Muscle of leg (tissue), 3 donors: ENCODE measurements at regions not wholly inside any gene's neighbourhood (a gene's known extent, or its start where the extent isn't known, plus 50 kb on each side); places are given as distances from the start of the nearest gene placed in this dataset.

Source experiments
- DNase-seq: peaks from one replicate; pipeline ENCODE4 v3.0.0; 2013
- H3K27ac ChIP-seq: one replicate; pipeline ENCODE4 v1.5.1; 2013; ENCODE audit warnings: mild to moderate bottlenecking, low read length, control low read depth
- H3K27me3 ChIP-seq: one replicate; pipeline ENCODE4 v1.6.1; 2013; ENCODE audit warnings: low read length; ENCODE audit not compliant: control insufficient read depth, insufficient read depth
- H3K36me3 ChIP-seq: one replicate; pipeline ENCODE4 v1.6.1; 2013; ENCODE audit warnings: low read length; ENCODE audit not compliant: control insufficient read depth, insufficient read depth
- H3K4me1 ChIP-seq: one replicate; pipeline ENCODE4 v1.6.1; 2013; ENCODE audit warnings: low read length; ENCODE audit not compliant: control insufficient read depth, insufficient read depth
- H3K4me3 ChIP-seq: one replicate; pipeline ENCODE4 v1.5.1; 2013; ENCODE audit warnings: low read length, control low read depth
- H3K9me3 ChIP-seq: replicated peaks from 2 replicates; pipeline ENCODE4 v1.6.1; 2013; ENCODE audit warnings: low read depth, low read length; ENCODE audit not compliant: control insufficient read depth
- WGBS: methylation state at CpG from one replicate; pipeline ENCODE4 v1.1.5; 2013; ENCODE audit warnings: missing lambda C conversion rate; ENCODE audit not compliant: insufficient coverage; 5-methylcytosine and 5-hydroxymethylcytosine counted together

DNA sequence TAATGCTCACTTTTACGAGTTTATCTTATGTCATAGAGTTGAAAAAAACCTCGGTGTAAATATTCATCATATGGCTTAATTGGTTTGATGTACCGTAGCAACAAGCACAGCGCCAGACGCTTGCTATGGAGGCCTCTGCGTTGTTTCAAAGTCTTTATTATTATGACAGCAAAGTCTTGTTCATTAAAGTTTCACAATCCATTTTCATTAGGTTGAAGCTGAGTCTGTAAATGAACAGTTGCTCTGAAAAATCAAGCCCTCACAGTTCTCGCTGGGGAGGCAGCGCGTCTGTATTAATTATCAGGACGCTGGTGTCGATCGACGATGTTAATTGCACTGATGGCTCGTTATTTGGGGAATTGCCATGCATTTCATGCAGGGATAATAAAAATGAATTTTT lies 185.6 kb downstream of the INSC start:
- Histone ChIP-seq H3K9me3 (no peaks in the 10 kb centered on the region), H3K4me3 (no peak overlapping the region), H3K27me3 (no peaks in the 10 kb centered on the region), H3K36me3 (no peaks in the 10 kb centered on the region), H3K27ac (no peak overlapping the region), H3K4me1 (no peaks in the 10 kb centered on the region)
- WGBS = 43% methylated on average over 1 of the region's 14 CpGs
- DNase-seq = no peak

DNA sequence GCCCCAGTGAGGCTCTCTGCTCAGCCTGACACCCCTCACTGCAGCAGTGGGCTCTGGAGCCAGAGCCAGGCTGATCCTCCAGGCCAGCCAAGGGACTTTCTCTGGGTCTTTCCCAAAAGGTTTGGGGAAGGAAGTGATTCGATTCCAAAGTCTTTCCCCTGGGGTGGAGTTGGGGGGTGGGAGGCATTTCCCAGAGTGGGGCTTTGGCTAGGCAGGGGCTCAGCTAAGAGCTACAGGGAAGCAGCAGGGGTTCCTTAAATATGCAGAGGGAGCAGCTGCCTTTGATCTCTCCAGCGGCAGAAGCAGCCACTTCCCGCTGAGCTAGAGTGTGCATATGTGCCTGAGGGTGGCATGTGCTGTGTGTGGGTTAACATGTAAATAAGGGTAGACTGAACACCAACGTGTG lies 192.9 kb downstream of the INSC start:
- 3% methylated on average over 3 of the region's 4 CpGs for WGBS
- Histone ChIP-seq H3K36me3 (no peaks in the 10 kb centered on the region), H3K27me3 (no peaks in the 10 kb centered on the region), H3K9me3 (no peaks in the 10 kb centered on the region), H3K27ac (no peak overlapping the region), H3K4me3 (no peak overlapping the region), H3K4me1 (no peaks in the 10 kb centered on the region)
- DNase-seq = no peak

DNA sequence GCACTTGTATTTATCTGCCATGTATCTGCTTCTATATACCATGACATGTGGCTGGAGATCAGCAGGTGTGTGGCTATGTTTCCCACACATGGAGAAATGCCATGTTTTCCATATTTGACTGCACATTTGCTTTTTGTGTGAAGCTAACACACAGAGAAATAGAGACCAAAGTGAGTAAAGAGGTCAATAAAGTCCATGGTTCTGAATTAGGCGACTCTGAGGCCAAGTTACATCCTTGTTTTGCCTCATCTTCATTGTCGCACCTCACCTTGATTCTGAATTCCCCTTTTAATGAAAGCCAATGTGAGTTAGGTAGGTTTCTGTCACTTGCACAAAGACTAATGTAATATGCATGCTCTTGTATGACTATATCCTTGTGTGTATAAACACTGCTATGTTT lies 194.1 kb downstream of the INSC start:
- Histone ChIP-seq H3K36me3 (no peaks in the 10 kb centered on the region), H3K27me3 (no peaks in the 10 kb centered on the region), H3K4me3 (no peak overlapping the region), H3K9me3 (no peaks in the 10 kb centered on the region), H3K4me1 (no peaks in the 10 kb centered on the region), H3K27ac (no peak overlapping the region)
- no peak for DNase-seq
- no CpG with 5 or more reads among the region's 2 CpGs for WGBS

DNA sequence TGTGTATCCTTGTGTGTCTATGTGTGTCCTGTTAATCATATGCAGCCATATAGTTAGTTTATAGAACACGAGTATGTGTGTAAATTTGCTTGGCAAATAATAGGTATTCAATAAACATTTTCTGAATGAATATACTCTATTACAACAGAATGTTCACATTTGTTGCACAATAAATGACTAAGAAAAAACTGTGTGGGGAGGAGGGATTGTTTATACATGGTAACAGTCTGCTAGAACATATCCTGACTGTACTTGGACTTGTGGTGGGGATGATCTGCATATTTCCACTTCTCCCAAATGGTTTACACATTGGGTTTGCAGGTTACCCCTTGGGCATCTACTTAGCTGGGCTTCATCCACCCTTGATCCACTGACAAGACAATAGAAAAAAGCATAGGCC lies 194.6 kb downstream of the INSC start:
- Histone ChIP-seq H3K9me3 (no peaks in the 10 kb centered on the region), H3K36me3 (no peaks in the 10 kb centered on the region), H3K4me3 (no peak overlapping the region), H3K27me3 (no peaks in the 10 kb centered on the region), H3K27ac (no peak overlapping the region), H3K4me1 (no peaks in the 10 kb centered on the region)
- WGBS = no CpG with 5 or more reads among the region's 1 CpG
- no peak for DNase-seq

DNA sequence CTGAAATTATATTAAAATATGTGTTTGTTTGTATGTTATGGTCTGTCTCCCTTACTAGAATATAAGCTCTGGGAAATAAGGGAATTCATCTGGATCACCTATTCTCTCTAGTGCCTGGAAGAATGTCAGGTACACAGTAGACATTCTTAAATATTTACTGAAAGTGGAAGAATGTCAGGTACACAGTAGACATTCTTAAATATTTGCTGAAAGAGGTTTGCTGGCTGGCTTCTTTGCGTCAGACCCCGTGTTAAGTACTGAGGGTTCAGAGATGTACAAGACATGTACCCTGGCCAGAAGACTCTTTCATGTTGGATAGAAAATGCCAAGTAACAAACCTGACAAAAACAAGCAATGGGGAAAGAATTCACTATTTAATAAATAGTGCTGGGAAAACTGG lies 199.1 kb downstream of the INSC start:
- no peaks in the 10 kb centered on the region for H3K4me1 ChIP-seq
- H3K27ac ChIP-seq = no peak overlapping the region
- no peak overlapping the region for H3K4me3 ChIP-seq
- H3K36me3 ChIP-seq = no peaks in the 10 kb centered on the region
- no peak for DNase-seq
- H3K9me3 ChIP-seq = no peaks in the 10 kb centered on the region
- no peaks in the 10 kb centered on the region for H3K27me3 ChIP-seq
- no CpG with 5 or more reads among the region's 2 CpGs for WGBS

DNA sequence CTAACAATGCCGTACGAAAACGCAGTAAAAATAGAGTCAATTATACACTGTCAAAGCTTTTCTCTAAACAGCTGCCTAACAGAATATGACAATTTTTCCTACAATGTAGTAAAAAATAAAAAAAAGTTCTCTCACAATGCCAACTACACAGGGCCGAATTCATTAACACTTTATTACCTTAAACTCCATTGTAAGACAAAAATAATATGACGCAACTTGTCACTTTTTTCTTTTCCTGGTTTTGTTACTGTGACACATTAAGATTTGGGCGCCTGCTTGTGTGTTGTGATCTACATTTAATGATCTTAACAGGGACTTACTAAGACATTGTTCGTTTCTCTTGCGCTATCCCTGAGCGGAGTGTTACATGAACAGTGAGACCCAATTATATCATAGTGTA lies 204.1 kb downstream of the INSC start:
- Histone ChIP-seq H3K36me3 (no peaks in the 10 kb centered on the region), H3K4me1 (no peaks in the 10 kb centered on the region), H3K27ac (no peak overlapping the region), H3K9me3 (no peaks in the 10 kb centered on the region), H3K4me3 (no peak overlapping the region), H3K27me3 (no peaks in the 10 kb centered on the region)
- DNase-seq = peak; percentile 5
- no CpG with 5 or more reads among the region's 9 CpGs for WGBS

DNA sequence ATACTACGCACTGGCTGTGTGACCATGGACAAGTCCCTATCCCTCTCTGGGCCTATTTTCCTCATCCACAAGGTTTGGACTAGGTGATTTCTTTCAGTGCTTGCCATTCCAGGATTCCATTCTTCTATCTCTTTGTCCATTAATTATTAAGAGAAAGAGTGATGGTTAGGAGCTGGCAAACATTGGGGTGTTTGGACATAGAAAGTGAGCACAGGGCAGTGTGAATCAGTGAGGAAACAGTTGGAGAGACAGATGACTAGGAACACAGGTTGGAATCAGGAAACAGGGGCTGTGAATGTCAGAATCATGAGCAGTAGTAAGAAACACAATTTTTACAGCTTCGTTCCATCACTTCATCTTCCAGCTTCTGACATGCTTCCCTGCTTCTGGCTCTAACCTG lies 211.8 kb downstream of the INSC start:
- no peaks in the 10 kb centered on the region for H3K36me3 ChIP-seq
- H3K4me3 ChIP-seq = no peak overlapping the region
- DNase-seq = no peak
- no peak overlapping the region for H3K27ac ChIP-seq
- H3K9me3 ChIP-seq = no peaks in the 10 kb centered on the region
- no peaks in the 10 kb centered on the region for H3K4me1 ChIP-seq
- WGBS = 50% methylated on average over 1 of the region's 2 CpGs
- no peaks in the 10 kb centered on the region for H3K27me3 ChIP-seq

DNA sequence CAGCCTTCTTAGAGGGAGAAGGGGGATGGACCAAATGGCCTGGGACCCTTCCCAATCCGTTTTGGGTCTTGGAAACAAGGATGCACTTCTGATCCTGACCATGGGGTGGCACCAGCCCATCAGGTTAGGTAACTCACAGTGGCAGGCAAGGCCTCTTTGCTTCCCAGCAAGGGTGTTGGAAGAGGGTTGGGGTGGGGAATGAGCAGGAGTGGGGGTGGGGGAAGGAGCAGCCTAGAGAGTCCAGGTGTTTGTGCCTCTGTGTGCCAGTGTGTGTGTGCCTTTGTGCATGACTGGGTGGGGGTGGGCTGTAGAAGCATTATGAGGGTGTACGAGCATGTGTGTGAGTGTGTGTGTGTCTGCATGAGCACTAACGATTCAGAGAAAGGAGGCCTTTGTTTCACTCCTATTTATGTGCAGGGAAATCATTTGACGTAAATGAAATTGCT lies 213.1 kb downstream of the INSC start:
- Histone ChIP-seq H3K36me3 (no peaks in the 10 kb centered on the region), H3K4me1 (no peaks in the 10 kb centered on the region), H3K27me3 (no peaks in the 10 kb centered on the region), H3K27ac (no peak overlapping the region), H3K4me3 (no peak overlapping the region), H3K9me3 (no peaks in the 10 kb centered on the region)
- WGBS = 40% methylated on average over 3 of the region's 4 CpGs
- DNase-seq = peak; percentile 74

DNA sequence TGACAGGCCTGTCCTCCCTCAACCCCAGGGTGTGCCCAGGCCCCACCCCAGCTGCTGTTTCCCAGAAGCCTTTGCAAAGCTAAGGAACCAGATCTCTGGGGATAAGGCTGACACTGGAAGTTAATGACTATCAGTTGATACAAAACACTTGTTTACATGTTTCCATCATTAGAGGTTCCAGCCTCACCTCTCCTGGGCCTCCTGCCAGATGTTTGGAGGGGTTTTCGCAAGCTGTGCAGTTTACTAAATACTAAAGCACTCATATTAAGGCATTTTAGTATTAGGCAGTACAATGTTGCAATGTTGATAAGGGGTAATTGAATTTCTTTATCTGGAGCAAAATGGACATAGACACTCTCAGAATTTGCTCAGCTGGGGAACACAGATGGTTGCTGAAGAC lies 218.7 kb downstream of the INSC start:
- no peak for DNase-seq
- whole genome bisulfite sequencing = no CpG with 5 or more reads among the region's 1 CpG
- Histone ChIP-seq H3K4me3 (no peak overlapping the region), H3K27ac (no peak overlapping the region), H3K9me3 (no peaks in the 10 kb centered on the region), H3K27me3 (no peaks in the 10 kb centered on the region), H3K36me3 (no peaks in the 10 kb centered on the region), H3K4me1 (no peaks in the 10 kb centered on the region)

DNA sequence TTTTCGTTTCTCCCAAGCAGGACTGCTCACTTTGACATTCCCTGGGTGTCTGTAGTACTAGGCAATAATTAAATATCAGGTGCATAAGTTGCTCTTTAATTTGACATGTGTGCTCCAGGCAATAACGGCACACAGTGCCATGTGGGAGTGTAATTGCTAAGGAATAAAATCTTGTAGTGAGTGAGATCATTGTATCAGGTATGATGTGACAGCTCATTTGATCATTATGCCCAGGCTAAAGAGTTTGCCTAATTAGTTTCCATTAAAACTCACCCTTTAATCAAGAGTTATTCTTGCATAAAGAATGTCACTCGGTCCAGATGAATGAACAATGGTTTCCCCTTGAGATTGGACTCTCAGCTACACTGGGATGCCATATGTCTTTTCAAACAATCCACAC lies 220.0 kb downstream of the INSC start:
- H3K4me3 ChIP-seq = no peak overlapping the region
- no peak for DNase-seq
- H3K36me3 ChIP-seq = no peaks in the 10 kb centered on the region
- H3K9me3 ChIP-seq = peaks cover 4% of the 10 kb centered on the region
- no peak overlapping the region for H3K27ac ChIP-seq
- no peaks in the 10 kb centered on the region for H3K4me1 ChIP-seq
- no CpG with 5 or more reads among the region's 3 CpGs for WGBS
- no peaks in the 10 kb centered on the region for H3K27me3 ChIP-seq

DNA sequence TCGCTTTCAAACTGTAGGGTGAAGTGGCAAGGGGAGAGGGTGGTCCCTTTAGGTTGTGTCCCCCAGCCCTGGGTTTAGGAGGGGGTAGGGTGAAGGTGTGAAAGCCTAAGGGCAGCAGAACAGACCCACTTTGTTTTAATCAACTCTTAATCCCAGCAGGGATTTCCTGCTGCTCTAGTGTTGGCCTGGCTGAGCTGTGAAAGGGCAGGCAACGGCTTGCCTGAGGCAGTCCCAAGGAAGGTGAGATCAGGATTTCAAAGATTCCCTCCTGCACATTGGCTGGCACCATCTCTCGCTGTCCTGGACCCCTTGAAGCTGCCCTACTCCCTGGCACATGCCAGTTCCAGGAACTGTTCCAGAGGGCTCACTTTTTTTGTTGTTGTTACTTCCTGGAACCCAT lies 221.3 kb downstream of the INSC start:
- WGBS = 66% methylated on average over 3 of the region's 3 CpGs
- no peak overlapping the region for H3K4me3 ChIP-seq
- H3K27ac ChIP-seq = no peak overlapping the region
- no peak for DNase-seq
- H3K9me3 ChIP-seq = peaks cover 4% of the 10 kb centered on the region
- no peaks in the 10 kb centered on the region for H3K27me3 ChIP-seq
- H3K4me1 ChIP-seq = no peaks in the 10 kb centered on the region
- H3K36me3 ChIP-seq = no peaks in the 10 kb centered on the region
